Mucosa of rectum (tissue), 2 donors: ENCODE measurements at regions not wholly inside any gene's neighbourhood (a gene's known extent, or its start where the extent isn't known, plus 50 kb on each side); places are given as distances from the start of the nearest gene placed in this dataset.
"Not testable (repeated sequence)": the region's sequence is repeated elsewhere in the genome, so short reads cannot be mapped to it uniquely, and the experiment has no call there.

Experiments used
- H3K27ac ChIP-seq, 2 donors: one replicate each; pipeline ENCODE4 v1.7.0; 2013; ENCODE audit warnings: inconsistent platforms in 2 of 2, low read depth in 2 of 2, low read length in 2 of 2
- H3K27me3 ChIP-seq, 2 donors: one replicate each; pipeline ENCODE4 v1.7.0; 2013; ENCODE audit warnings: low read length in 2 of 2; ENCODE audit not compliant: control insufficient read depth in 2 of 2, insufficient read depth in 2 of 2
- H3K36me3 ChIP-seq, 2 donors: one replicate each; pipeline ENCODE4 v1.7.0; 2013; ENCODE audit warnings: low read length in 2 of 2; ENCODE audit not compliant: control insufficient read depth in 2 of 2, insufficient read depth in 2 of 2
- H3K4me1 ChIP-seq, 2 donors: one replicate each; pipeline ENCODE4 v1.7.0; 2013; ENCODE audit warnings: low read length in 2 of 2, mild to moderate bottlenecking in 1 of 2; ENCODE audit not compliant: control insufficient read depth in 2 of 2, insufficient read depth in 2 of 2
- H3K4me3 ChIP-seq, 2 donors: one replicate each; pipeline ENCODE4 v1.7.0; 2013; ENCODE audit warnings: low read length in 2 of 2
- H3K9ac ChIP-seq, 2 donors: one replicate each; pipeline ENCODE4 v1.7.0; 2013; ENCODE audit warnings: low read length in 2 of 2, low read depth in 1 of 2, mild to moderate bottlenecking in 1 of 2
- H3K9me3 ChIP-seq, 2 donors: one replicate each; pipeline ENCODE4 v1.7.0; 2013; ENCODE audit warnings: low read length in 2 of 2; ENCODE audit not compliant: control insufficient read depth in 2 of 2
- donor health status: healthy.
- donor health status: Normal muscosa, but diverticular disease.

- Histone ChIP-seq H3K9me3 (no peaks in the 10 kb centered on the region), H3K9ac (no peak overlapping the region), H3K4me3 (no peak overlapping the region), H3K4me1 (no peaks in the 10 kb centered on the region), H3K27me3 (no peaks in the 10 kb centered on the region), H3K27ac (no peak overlapping the region), H3K36me3 (no peaks in the 10 kb centered on the region)
Measured at GRCh38 chr7:13105209-13105608, 417.8 kb downstream of the ARL4A start.

DNA sequence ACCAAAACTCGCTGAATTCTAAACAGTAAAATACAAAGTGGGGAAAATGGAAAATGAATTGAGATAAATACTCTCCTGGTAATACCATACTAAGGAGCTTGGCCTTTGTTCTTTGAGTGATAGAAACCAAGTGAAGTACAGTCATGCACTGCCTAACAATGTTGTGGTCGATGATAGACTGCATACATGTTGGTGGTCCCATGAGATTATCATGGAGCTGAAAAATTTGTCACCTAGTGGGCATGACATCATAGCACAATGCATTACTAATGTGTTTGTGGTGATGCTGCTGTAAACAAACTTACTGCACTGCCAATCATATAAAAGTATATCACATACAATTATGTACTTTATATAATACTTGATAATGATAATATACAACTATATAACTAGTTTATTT, 419.1 kb downstream of the ARL4A start:
- Histone ChIP-seq H3K4me3 (no peak overlapping the region), H3K27me3 (no peaks in the 10 kb centered on the region), H3K36me3 (no peaks in the 10 kb centered on the region), H3K9ac (no peak overlapping the region), H3K4me1 (no peaks in the 10 kb centered on the region), H3K27ac (no peak overlapping the region), H3K9me3 (no peaks in the 10 kb centered on the region)

- no peaks in the 10 kb centered on the region for H3K9me3 ChIP-seq
- no peaks in the 10 kb centered on the region for H3K36me3 ChIP-seq
- no peak overlapping the region for H3K27ac ChIP-seq
- H3K4me3 ChIP-seq, result no peak overlapping the region
- H3K9ac ChIP-seq, result no peak overlapping the region
- H3K4me1 ChIP-seq, result no peaks in the 10 kb centered on the region
- no peaks in the 10 kb centered on the region for H3K27me3 ChIP-seq
Measured at GRCh38 chr7:13107291-13107690, 419.9 kb downstream of the ARL4A start.

GRCh38 chr7:13108061-13108460, 420.6 kb downstream of the ARL4A start:
- H3K9ac ChIP-seq, result no peak overlapping the region
- no peaks in the 10 kb centered on the region for H3K27me3 ChIP-seq
- no peaks in the 10 kb centered on the region for H3K9me3 ChIP-seq
- no peaks in the 10 kb centered on the region for H3K4me1 ChIP-seq
- no peak overlapping the region for H3K27ac ChIP-seq
- no peaks in the 10 kb centered on the region for H3K36me3 ChIP-seq
- no peak overlapping the region for H3K4me3 ChIP-seq

- Histone ChIP-seq H3K36me3 (no peaks in the 10 kb centered on the region), H3K9ac (no peak overlapping the region), H3K4me1 (no peaks in the 10 kb centered on the region), H3K27ac (no peak overlapping the region), H3K9me3 (no peaks in the 10 kb centered on the region), H3K27me3 (no peaks in the 10 kb centered on the region), H3K4me3 (no peak overlapping the region)
Measured at GRCh38 chr7:13109201-13109600, 421.8 kb downstream of the ARL4A start.

DNA sequence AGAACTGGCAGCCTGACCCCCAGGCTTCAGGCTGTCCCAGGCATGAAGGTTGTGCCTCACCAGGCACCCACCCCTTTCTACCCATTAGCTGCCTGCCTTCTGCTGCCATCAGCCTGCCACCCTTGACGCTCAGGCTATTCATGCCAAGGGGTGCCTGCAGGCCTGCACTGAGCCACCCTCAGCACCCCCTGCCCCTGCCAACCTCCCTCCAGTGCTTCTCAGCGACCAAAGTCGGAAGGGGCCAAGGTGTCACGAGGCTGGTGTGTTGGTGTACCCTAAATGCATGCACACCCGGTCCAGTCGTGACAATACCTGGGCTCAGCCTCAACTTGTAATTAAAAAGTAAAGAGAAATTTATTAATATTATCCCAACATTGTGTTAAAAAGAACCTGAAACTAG, 422.7 kb downstream of the ARL4A start:
- no peaks in the 10 kb centered on the region for H3K9me3 ChIP-seq

DNA sequence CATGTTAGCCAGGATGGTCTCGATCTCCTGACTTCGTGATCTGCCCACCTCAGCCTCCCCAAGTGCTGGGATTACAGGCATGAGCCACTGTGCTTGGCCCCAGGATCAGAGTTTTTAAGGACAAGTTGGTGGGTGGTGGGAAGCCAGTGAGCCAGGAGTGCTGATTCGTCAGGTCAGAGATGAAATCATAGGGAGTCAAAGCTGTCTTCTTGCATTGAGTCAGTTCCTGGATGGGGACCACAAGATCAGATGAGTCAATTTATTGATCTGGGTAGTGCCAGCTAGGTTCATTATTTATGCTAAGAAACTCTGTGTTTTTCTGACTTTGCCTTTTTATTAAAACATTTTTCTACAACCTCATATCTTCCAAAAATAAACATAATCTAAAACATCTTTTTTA, 423.8 kb downstream of the ARL4A start:
- Histone ChIP-seq H3K9ac (no peak overlapping the region), H3K4me1 (no peaks in the 10 kb centered on the region), H3K27me3 (no peaks in the 10 kb centered on the region), H3K4me3 (no peak overlapping the region), H3K36me3 (no peaks in the 10 kb centered on the region), H3K9me3 (no peaks in the 10 kb centered on the region), H3K27ac (no peak overlapping the region)

More for the DNA sequence above, 422.7 kb downstream of the ARL4A start:
- no peaks in the 10 kb centered on the region for H3K36me3 ChIP-seq
- no peak overlapping the region for H3K9ac ChIP-seq
- no peaks in the 10 kb centered on the region for H3K4me1 ChIP-seq
- H3K4me3 ChIP-seq, result no peak overlapping the region
- no peak overlapping the region for H3K27ac ChIP-seq
- no peaks in the 10 kb centered on the region for H3K27me3 ChIP-seq

DNA sequence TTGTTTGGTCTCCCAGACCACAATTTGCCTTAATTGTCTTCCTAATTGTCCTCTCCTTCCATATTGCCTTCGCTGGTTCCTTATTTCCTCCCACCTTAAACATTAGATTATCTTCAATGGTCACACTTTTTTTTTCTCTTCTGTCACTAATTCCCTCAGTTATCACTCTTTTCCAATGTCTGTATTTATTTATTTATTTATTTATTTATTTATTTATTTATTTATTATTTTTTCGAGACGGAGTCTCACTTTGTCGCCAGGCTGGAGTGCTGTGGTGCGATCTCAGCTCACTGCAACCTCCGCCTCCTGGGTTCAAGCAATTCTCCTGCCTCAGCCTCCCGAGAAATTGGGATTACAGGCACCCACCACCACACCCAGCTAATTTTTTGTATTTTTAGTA, 426.8 kb downstream of the ARL4A start:
- not testable (repeated sequence) for H3K27ac ChIP-seq, H3K27me3 ChIP-seq, H3K36me3 ChIP-seq, H3K4me1 ChIP-seq, H3K9ac ChIP-seq, H3K9me3 ChIP-seq, H3K4me3 ChIP-seq

GRCh38 chr7:13115157-13115772, 427.8 kb downstream of the ARL4A start:
- Histone ChIP-seq H3K27me3 (no peaks in the 10 kb centered on the region), H3K4me3 (no peak overlapping the region), H3K36me3 (no peaks in the 10 kb centered on the region), H3K9me3 (no peaks in the 10 kb centered on the region), H3K27ac (no peak overlapping the region), H3K9ac (no peak overlapping the region), H3K4me1 (no peaks in the 10 kb centered on the region)

GRCh38 chr7:13115855-13116254, 428.4 kb downstream of the ARL4A start:
- H3K9ac ChIP-seq, result no peak overlapping the region
- no peaks in the 10 kb centered on the region for H3K9me3 ChIP-seq
- H3K4me1 ChIP-seq, result no peaks in the 10 kb centered on the region
- no peak overlapping the region for H3K27ac ChIP-seq
- no peaks in the 10 kb centered on the region for H3K27me3 ChIP-seq
- H3K4me3 ChIP-seq, result no peak overlapping the region
- H3K36me3 ChIP-seq, result no peaks in the 10 kb centered on the region

DNA sequence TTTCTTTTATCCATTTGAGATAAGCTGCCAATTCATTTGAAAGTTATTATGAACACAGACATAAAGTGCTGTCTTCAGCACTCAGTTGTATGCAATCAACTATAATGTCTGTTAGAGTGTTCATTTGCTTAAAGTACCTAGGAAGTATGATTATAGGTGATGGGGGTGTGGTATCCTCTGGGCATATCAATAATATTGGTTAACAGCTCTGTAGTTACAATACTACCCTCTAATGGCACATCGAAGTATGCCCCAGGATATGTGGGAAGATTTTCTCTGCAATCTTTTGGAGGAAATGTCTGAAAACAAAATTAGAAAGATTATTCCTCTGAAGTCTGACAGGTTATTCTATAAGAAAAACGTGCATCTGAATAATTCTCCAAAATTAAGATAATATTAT, 429.7 kb downstream of the ARL4A start:
- Histone ChIP-seq H3K4me3 (no peak overlapping the region), H3K9me3 (no peaks in the 10 kb centered on the region), H3K9ac (no peak overlapping the region), H3K4me1 (no peaks in the 10 kb centered on the region), H3K27ac (no peak overlapping the region), H3K36me3 (no peaks in the 10 kb centered on the region), H3K27me3 (no peaks in the 10 kb centered on the region)
